Hematopoietic multipotent progenitor cell treated with erythropoietin and hydrocortisone succinate and interleukin-3 and kit ligand, for 15 days (in vitro differentiated cells): ENCODE measurements at regions not wholly inside any gene's neighbourhood (a gene's known extent, or its start where the extent isn't known, plus 50 kb on each side); places are given as distances from the start of the nearest gene placed in this dataset.
"Not testable (repeated sequence)": the region's sequence is repeated elsewhere in the genome, so short reads cannot be mapped to it uniquely, and the experiment has no call there.

ENCODE experiments used
- DNase-seq: peaks from one replicate; pipeline ENCODE4 v3.0.0-alpha.2; 2015; ENCODE audit warnings: low spot score

DNA sequence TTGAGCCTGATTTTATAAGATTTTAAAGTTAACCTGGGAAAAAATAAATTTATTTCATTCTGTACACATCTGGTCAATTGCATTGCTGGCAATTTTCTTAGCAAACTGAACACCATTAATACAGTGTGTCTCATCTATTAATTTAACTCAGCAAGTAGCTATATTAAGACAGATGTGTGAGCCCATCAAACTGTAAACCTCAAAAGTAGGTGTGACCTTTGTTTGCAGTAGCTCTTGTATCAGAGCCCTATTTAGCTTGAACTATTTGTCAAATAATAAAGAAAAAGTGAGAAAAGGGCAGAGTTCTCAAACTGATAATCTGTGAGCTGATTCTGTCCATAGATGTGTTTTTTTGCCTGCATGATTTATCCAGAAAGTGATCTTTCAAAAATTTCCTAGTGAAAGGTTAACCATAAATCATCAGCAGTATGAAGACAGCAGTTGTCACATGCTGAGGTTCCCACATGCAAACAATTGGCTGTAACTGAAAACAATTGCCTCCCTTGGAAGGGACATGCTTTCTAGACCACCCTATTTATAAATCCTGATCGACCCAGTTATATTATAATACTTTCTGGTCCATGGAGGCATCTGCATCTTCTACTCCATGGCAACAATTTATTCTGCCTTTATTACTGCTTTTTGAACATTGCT is 646.5 kb downstream of the NSUN3 start:
- DNase-seq, result no peak

GRCh38 chr3:94714194-94714593 is 651.3 kb downstream of the NSUN3 start:
- no peak for DNase-seq

DNA sequence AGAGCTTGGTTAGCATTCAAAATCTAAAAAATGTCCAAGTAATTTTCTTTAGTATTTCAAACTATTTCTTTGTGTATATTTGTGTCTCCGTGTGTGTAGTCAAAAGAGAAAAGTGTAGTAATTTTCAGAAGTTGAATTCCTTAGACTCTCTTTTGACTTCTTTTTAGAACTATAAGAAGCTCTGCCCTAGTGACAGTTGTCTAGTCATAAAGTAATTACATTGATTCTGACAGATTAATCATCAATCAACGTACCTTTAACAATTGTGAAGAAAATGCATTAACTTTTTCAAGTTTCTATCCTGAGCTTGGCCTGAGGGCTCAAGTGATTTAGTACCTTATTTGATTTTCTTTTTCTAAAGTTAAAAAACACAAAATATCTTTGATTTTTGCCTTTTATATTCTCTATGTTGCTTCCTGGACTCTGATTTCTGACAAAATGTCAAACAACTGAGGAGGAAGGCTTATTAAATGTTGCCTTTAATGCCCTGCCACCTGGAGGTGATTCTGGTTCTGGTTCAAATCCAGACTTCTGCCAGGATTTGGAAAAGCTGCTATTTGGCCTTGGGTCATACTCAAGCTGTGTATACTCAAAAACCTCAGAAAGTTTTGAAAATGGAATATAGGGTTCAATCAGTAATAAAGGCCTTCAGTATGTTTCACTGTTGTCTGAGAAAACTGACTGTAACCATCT is 653.6 kb downstream of the NSUN3 start:
- no peak for DNase-seq

DNA sequence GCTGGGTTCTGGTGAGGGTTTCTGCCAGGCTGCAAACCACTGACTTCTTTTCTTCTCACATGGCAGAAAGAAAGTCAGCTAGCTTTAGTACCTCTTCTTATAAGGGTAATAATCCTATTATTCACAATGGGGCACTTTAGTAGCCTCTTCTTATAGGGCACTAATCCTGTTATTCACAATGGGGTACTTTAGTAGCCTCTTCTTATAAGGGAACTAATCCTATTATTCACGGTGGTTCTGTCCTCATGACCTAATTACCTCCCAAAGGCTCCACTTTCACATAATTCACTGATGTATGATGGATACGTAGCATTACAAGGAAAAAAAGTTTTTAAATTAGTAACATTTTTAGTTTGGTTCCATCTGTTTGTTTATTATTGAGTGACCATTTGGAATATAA is 671.3 kb downstream of the NSUN3 start:
- DNase-seq, result no peak

DNA sequence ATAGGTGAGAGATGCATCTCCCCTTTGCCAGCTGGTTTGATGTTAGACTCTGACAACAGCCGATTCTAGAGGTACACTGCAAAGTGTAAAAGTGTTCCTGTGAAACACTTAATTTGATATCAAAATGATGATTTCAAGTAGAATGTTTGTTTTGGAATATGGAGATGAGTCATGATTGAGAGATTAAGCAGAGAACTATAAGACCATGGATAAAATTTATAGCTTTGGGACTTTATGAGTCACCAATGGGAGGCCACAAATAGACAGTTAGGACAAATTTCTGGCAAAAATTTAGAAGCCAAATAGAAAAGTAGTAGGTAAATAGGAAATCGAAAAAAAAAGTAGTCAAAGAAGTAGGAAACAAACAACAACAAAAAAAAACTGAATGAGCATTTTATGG is 672.5 kb downstream of the NSUN3 start:
- DNase-seq, result no peak

GRCh38 chr3:94737116-94737515 is 674.3 kb downstream of the NSUN3 start:
- DNase-seq, result no peak

- DNase-seq, result no peak
Observed at GRCh38 chr3:94739420-94739819, 676.6 kb downstream of the NSUN3 start.

DNA sequence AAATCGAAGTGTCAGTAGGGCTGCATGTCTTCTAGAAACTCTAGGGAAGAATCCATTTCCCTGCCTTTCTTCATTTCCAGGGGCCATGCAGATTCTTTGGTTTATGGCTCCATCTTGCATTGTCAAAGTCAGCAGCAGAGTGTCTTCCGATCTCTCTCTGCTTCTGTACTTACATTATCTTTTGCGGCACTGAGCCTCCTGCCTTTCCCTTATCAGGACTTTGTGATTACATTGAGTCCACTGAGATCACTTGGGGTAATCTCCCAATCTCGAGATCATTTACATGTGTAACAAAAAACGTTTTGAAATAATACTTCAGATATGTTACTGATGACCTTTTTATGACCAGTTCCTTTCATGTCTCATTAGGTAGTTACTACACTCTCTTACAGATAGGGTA is 695.9 kb downstream of the NSUN3 start:
- no peak for DNase-seq

- DNase-seq, result no peak
Observed at GRCh38 chr3:94772402-94772801, 709.5 kb downstream of the NSUN3 start.

GRCh38 chr3:94775746-94776145 is 712.9 kb downstream of the NSUN3 start:
- DNase-seq, result no peak

DNA sequence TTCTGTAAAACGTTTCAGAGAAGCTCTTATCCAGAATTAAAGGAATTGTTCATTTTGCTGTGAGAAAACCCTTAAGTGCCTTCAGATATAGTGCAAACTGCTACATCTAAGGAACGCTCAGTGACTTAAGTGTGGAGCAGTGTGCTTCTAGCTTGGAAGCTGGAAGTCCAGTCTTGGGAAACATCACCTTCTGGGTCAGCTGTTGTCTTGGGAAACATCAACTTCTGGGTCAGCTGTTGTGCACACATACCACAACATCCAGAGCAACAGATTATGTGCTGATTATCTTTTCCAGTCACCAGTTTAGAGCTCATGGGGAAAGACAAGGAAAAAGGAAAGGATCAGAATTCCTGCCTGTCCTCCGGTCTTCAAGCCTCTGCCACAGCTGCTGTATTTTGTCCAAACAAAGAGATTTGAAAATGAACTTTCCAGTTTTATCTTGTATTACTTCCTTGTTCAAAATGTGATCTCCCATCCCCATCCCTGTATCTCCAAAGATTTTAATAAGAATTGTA is 713.6 kb downstream of the NSUN3 start:
- no peak for DNase-seq

DNA sequence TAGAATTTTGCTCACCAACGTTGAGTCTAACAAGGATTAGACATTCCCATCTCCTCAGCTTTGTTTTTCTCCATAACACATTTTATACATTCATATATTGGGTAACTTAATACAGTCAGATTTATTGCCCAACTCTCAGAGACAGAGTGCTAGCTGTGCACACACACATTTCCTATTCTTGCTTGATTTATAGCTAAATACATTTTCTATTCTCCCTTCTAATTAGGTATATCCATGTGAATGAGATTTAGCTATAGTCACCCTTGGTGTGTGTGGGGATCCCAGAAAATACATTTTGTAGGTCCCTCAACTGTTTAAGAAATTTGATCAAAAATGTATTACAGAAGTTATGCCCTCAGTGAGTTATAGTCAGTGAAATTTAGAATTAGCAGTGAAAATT is 715.4 kb downstream of the NSUN3 start:
- no peak for DNase-seq

DNA sequence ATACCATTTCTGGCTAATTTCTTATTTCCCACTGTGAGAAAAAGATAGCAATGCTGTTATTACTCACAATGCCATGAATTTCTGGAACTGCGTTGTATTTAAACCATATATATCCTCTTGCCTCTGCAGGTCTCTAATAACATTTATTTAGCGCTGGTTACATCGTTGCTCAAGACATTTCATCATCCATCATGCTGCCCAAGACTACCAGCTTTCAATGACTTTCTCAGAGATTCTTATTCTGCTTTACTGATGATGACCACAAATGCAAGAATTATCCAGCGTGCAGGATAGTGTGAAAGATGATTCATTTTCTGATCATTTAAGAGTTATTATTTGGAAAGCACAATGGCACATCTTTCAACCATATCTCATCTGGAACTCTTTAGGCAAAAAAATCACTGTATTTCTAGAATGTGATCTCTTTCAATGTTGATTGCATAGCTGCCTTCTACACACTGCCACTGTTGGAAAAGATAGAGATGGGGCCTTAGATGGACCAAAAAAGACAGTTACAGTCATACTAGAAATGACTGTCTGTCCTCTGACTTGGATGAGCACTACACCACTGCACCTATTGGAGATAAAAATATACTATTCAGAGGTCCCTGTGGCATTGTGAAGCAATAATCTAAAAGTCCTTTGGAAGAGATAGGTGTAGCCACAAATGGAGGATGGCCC is 716.1 kb downstream of the NSUN3 start:
- no peak for DNase-seq

- DNase-seq, result no peak
Observed at GRCh38 chr3:94779699-94780098, 716.8 kb downstream of the NSUN3 start.

DNA sequence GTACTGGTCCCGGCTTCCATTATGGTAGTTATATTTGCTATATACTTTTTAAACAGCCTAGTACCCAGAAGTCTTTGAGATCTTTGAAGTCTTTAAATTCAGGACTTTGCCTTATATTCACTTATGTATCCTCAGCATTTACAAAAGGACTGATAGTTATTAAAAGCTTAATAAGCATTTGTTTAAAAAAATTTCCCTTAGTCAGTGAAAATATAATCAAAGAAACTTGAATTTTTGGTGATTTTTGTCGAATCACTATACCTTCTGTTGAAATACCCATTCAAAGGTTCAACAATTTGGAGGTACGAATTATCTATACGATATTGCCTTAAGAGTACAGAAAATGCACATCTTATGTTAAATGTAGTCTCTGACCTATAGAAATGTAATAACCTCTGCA is 721.4 kb downstream of the NSUN3 start:
- no peak for DNase-seq

DNA sequence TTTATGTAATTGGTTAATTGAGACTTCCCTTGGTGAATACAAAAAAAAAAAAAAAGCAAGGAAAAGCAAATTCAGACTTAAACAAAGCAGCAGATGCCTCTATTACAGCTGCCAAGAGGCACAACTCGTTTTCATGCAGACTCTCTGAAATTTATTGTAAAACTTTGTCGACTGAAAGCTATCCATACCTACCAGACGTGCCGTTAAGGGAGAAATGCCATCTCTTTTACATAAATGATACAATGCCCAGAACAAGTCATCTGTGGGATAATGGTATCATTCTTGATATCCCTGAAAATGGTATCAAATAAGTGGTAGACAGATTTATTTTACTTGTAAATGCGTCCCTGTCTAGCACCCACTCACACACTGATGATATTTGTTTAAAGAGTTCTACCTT is 724.2 kb downstream of the NSUN3 start:
- no peak for DNase-seq

- DNase-seq, result no peak
Observed at GRCh38 chr3:94787734-94788270, 724.9 kb downstream of the NSUN3 start.

GRCh38 chr3:94794563-94794962 is 731.7 kb downstream of the NSUN3 start:
- no peak for DNase-seq

DNA sequence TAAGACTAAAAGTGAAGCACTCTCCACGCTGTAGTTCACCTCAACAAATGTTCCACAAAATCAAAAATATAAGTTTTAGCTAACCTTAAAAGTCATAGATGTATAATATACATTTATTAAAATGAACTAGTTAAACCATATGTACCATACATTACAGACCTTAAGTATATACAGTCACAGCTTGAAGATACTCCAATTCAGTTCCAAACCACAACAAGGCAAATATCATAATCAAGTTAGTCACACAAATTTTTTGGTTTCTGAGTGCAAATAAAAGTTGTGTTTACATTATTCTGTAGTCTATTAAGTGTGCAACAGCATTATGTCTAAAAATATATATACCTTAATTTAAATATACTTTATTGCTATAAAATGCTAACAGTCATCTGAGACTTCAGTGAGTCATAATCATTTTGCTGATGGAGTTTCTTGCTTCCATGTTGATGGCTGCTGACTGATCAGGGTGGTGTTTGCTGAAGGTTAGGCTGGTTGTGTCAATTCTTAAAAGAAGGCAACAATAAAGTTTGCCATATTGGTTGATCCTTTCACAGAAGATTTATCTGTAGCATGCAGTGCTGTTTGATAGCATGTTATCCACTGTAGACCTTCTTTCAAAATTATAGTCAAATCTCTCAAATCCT is 736.7 kb downstream of the NSUN3 start:
- no peak for DNase-seq

GRCh38 chr3:94811836-94812235 is 749.0 kb downstream of the NSUN3 start:
- no peak for DNase-seq

DNA sequence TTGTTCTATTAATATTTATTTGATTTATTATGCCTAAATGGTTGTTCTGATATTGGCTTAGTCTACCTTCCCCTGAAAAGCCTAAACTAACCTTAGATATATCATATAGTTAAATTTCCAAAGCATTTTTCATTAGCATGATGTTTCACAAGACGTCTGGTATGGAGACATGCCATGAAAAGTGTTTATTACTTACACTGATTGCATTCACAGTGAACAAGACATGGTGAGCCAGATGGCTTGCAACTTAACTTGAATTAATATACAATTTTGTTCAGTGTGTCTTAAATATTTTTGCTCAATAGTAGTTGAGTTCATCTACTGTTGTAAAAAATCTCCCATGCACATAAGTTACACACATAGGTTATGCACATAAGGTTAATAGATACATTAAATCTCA is 758.4 kb downstream of the NSUN3 start:
- DNase-seq, result no peak

DNA sequence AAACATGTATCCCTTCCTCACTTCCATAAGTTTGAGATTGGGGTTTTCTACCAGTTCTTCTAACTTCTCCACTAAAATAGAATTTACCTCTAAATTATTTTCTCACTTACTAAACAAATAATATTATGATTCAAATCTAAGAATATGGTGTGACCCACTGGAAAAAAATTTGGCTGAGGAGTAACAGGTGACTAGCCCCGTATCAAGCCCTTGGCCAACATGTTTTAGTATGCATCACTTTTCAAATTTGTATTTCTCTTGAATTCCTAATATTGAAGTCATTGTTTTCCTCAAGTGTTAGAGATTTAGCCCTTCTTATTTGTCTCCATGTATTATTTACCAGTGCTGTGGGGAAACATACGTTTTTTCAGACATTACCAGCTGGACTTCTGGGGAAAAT is 759.4 kb downstream of the NSUN3 start:
- no peak for DNase-seq

- DNase-seq, result not testable (repeated sequence)
Observed at GRCh38 chr3:94846251-94846650, 783.4 kb downstream of the NSUN3 start.
